Neural progenitor cell (in vitro differentiated cells): ENCODE measurements at regions not wholly inside any gene's neighbourhood (a gene's known extent, or its start where the extent isn't known, plus 50 kb on each side); places are given as distances from the start of the nearest gene placed in this dataset.

Experiments used
- DNase-seq: peaks from one replicate; pipeline ENCODE4 v3.0.0-alpha.2; 2016; ENCODE audit warnings: low spot score
- H2AFZ ChIP-seq: fragments of 200-600 bp; sonication (generic); replicated peaks from 2 replicates; pipeline ENCODE4 v1.6.1; 2016; ENCODE audit warnings: antibody characterized with exemption
- H3F3A ChIP-seq: fragments of 200-600 bp; sonication (generic); 2 replicates; pipeline ENCODE4 v1.6.1; 2016; ENCODE audit warnings: antibody characterized with exemption, low read depth
- H3K27ac ChIP-seq: fragments of 200-600 bp; sonication (generic); 2 replicates; pipeline ENCODE4 v1.5.1; 2016; ENCODE audit warnings: mild to moderate bottlenecking
- H3K27me3 ChIP-seq: fragments of 200-600 bp; sonication (generic); 2 replicates; pipeline ENCODE4 v1.6.1; 2016; ENCODE audit warnings: mild to moderate bottlenecking, moderate library complexity
- H3K36me3 ChIP-seq: fragments of 200-600 bp; sonication (generic); 2 replicates; pipeline ENCODE4 v1.5.1; 2016
- H3K4me1 ChIP-seq: fragments of 200-600 bp; sonication (generic); 2 replicates; pipeline ENCODE4 v1.6.1; 2016; ENCODE audit warnings: mixed run types
- H3K4me2 ChIP-seq: fragments of 200-600 bp; sonication (generic); 2 replicates; pipeline ENCODE4 v1.6.1; 2016
- H3K4me3 ChIP-seq: fragments of 200-600 bp; sonication (generic); 2 replicates; pipeline ENCODE4 v1.5.1; 2016
- H3K79me2 ChIP-seq: fragments of 200-600 bp; sonication (generic); 2 replicates; pipeline ENCODE4 v1.6.1; 2016; ENCODE audit warnings: low read depth
- H3K9ac ChIP-seq: fragments of 200-600 bp; sonication (generic); 2 replicates; pipeline ENCODE4 v1.6.1; 2016
- H3K9me3 ChIP-seq: fragments of 200-600 bp; sonication (generic); 2 replicates; pipeline ENCODE4 v1.5.1; 2016; ENCODE audit warnings: low read depth
- H4K20me1 ChIP-seq: fragments of 200-600 bp; sonication (generic); 2 replicates; pipeline ENCODE4 v1.6.1; 2016; ENCODE audit warnings: low read depth
- H3K27ac Mint-ChIP-seq: 3 replicates; pipeline ENCODE4 v1.8.0; 2021; ENCODE audit warnings: mixed read lengths
- H3K27me3 Mint-ChIP-seq: 2 replicates; pipeline ENCODE4 v1.8.0; 2022; ENCODE audit warnings: low read depth, mild to moderate bottlenecking, inconsistent platforms, moderate library complexity, mixed read lengths; ENCODE audit not compliant: insufficient read depth
- H3K36me3 Mint-ChIP-seq: 3 replicates; pipeline ENCODE4 v1.8.0; 2021; ENCODE audit warnings: mixed read lengths
- H3K4me1 Mint-ChIP-seq: 3 replicates; pipeline ENCODE4 v1.8.0; 2021; ENCODE audit warnings: mixed read lengths
- H3K4me3 Mint-ChIP-seq: 3 replicates; pipeline ENCODE4 v1.8.0; 2021; ENCODE audit warnings: mild to moderate bottlenecking, moderate library complexity, mixed read lengths
- H3K9me3 Mint-ChIP-seq: 3 replicates; pipeline ENCODE4 v1.8.0; 2020; ENCODE audit warnings: mixed read lengths
- EZH2 ChIP-seq: fragments of 200-600 bp; sonication (generic); IDR thresholded peaks from 2 replicates; pipeline ENCODE4 v1.6.1; 2017; ENCODE audit warnings: antibody characterized with exemption, mild to moderate bottlenecking, moderate library complexity
- EZH2phosphoT487 ChIP-seq: fragments of 200-600 bp; sonication (generic); IDR thresholded peaks from 2 replicates; pipeline ENCODE4 v1.6.1; 2017; ENCODE audit warnings: antibody characterized with exemption
- TF ChIP-seq, protein P1 (sequence below): fragments of 200-600 bp; sonication (generic); IDR thresholded peaks from 2 replicates; pipeline ENCODE4 v1.5.1; 2017; ENCODE audit warnings: antibody characterized with exemption, mild to moderate bottlenecking

- H3K36me3 ChIP-seq = no peaks in the 10 kb centered on the region
- Mint-ChIP-seq H3K4me1 (peaks cover 31% of the 10 kb centered on the region), H3K27ac (no peak overlapping the region), H3K36me3 (peaks cover 2% of the 10 kb centered on the region), H3K4me3 (no peak overlapping the region), H3K9me3 (peaks cover 3% of the 10 kb centered on the region), H3K27me3 (peaks cover 19% of the 10 kb centered on the region)
- no peak overlapping the region for H3K27ac ChIP-seq
- H2AFZ ChIP-seq = no peak overlapping the region
- no peaks in the 10 kb centered on the region for H4K20me1 ChIP-seq
- H3K27me3 ChIP-seq = no peaks in the 10 kb centered on the region
- no peaks in the 10 kb centered on the region for H3K9me3 ChIP-seq
- no peaks in the 10 kb centered on the region for H3K4me1 ChIP-seq
- TF ChIP-seq EZH2phosphoT487 = no peak
- TF ChIP-seq, protein P1, sequence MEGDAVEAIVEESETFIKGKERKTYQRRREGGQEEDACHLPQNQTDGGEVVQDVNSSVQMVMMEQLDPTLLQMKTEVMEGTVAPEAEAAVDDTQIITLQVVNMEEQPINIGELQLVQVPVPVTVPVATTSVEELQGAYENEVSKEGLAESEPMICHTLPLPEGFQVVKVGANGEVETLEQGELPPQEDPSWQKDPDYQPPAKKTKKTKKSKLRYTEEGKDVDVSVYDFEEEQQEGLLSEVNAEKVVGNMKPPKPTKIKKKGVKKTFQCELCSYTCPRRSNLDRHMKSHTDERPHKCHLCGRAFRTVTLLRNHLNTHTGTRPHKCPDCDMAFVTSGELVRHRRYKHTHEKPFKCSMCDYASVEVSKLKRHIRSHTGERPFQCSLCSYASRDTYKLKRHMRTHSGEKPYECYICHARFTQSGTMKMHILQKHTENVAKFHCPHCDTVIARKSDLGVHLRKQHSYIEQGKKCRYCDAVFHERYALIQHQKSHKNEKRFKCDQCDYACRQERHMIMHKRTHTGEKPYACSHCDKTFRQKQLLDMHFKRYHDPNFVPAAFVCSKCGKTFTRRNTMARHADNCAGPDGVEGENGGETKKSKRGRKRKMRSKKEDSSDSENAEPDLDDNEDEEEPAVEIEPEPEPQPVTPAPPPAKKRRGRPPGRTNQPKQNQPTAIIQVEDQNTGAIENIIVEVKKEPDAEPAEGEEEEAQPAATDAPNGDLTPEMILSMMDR = no peak
- TF ChIP-seq EZH2 = no peak
- no peak overlapping the region for H3K4me3 ChIP-seq
- H3K4me2 ChIP-seq = no peak overlapping the region
- no peak for DNase-seq
- no peaks in the 10 kb centered on the region for H3F3A ChIP-seq
- no peaks in the 10 kb centered on the region for H3K79me2 ChIP-seq
- H3K9ac ChIP-seq = no peak overlapping the region
Measured at GRCh38 chr2:235194836-235195235, 243.0 kb downstream of the SH3BP4 start.

DNA sequence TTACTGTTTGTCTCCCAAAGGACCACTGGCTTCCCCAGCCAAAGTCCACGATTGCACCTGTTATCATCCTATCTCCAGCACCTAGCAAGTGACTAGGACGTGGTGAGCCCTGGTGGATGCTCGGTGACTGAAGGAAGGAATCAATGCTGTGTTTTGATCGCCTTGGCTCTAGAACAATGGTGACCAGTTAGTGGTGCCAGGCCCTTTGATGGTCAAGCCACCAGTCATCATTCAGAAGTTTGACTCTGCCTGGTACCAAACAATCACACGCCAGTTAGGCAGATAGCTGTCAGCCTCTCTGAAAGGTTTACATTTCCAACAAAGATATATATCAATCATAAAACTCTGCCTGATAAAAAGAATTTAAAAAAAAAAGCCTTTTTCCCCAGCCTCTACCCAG is 244.1 kb downstream of the SH3BP4 start:
- no peak overlapping the region for H2AFZ ChIP-seq
- no peak overlapping the region for H3K27ac Mint-ChIP-seq
- DNase-seq = no peak
- H3K27me3 Mint-ChIP-seq = peaks cover 17% of the 10 kb centered on the region
- H3K36me3 Mint-ChIP-seq = peaks cover 2% of the 10 kb centered on the region
- H3K4me1 Mint-ChIP-seq = peaks cover 34% of the 10 kb centered on the region
- H3K27ac ChIP-seq = no peak overlapping the region
- H4K20me1 ChIP-seq = no peaks in the 10 kb centered on the region
- no peaks in the 10 kb centered on the region for H3F3A ChIP-seq
- H3K9me3 ChIP-seq = no peaks in the 10 kb centered on the region
- no peak for TF ChIP-seq EZH2
- TF ChIP-seq, protein P1 = no peak
- no peak for TF ChIP-seq EZH2phosphoT487
- no peaks in the 10 kb centered on the region for H3K36me3 ChIP-seq
- H3K4me3 ChIP-seq = no peak overlapping the region
- H3K9ac ChIP-seq = no peak overlapping the region
- peaks cover 3% of the 10 kb centered on the region for H3K9me3 Mint-ChIP-seq
- H3K4me3 Mint-ChIP-seq = no peak overlapping the region
- H3K4me1 ChIP-seq = no peaks in the 10 kb centered on the region
- no peaks in the 10 kb centered on the region for H3K27me3 ChIP-seq
- no peak overlapping the region for H3K4me2 ChIP-seq
- no peaks in the 10 kb centered on the region for H3K79me2 ChIP-seq

GRCh38 chr2:235199128-235199527 is 247.3 kb downstream of the SH3BP4 start:
- Mint-ChIP-seq H3K9me3 (no peaks in the 10 kb centered on the region), H3K36me3 (no peaks in the 10 kb centered on the region), H3K27ac (no peak overlapping the region), H3K4me1 (peaks cover 22% of the 10 kb centered on the region), H3K4me3 (no peak overlapping the region), H3K27me3 (peaks cover 10% of the 10 kb centered on the region)
- H3K4me1 ChIP-seq = no peaks in the 10 kb centered on the region
- H3K27ac ChIP-seq = no peak overlapping the region
- H3F3A ChIP-seq = no peaks in the 10 kb centered on the region
- no peak overlapping the region for H3K4me3 ChIP-seq
- no peaks in the 10 kb centered on the region for H4K20me1 ChIP-seq
- TF ChIP-seq EZH2 = no peak
- no peak for TF ChIP-seq EZH2phosphoT487
- TF ChIP-seq, protein P1 = no peak
- no peaks in the 10 kb centered on the region for H3K27me3 ChIP-seq
- H2AFZ ChIP-seq = no peak overlapping the region
- H3K36me3 ChIP-seq = no peaks in the 10 kb centered on the region
- H3K9me3 ChIP-seq = no peaks in the 10 kb centered on the region
- DNase-seq = no peak
- no peak overlapping the region for H3K4me2 ChIP-seq
- H3K79me2 ChIP-seq = no peaks in the 10 kb centered on the region
- no peak overlapping the region for H3K9ac ChIP-seq

GRCh38 chr2:235200216-235200615 is 248.4 kb downstream of the SH3BP4 start:
- Histone ChIP-seq H3F3A (no peaks in the 10 kb centered on the region), H2AFZ (no peak overlapping the region), H3K79me2 (no peaks in the 10 kb centered on the region), H3K4me2 (no peak overlapping the region), H3K27ac (no peak overlapping the region), H3K4me3 (no peak overlapping the region), H3K4me1 (no peaks in the 10 kb centered on the region), H3K36me3 (no peaks in the 10 kb centered on the region), H4K20me1 (no peaks in the 10 kb centered on the region), H3K9me3 (no peaks in the 10 kb centered on the region), H3K9ac (no peak overlapping the region), H3K27me3 (peaks cover 3% of the 10 kb centered on the region)
- Mint-ChIP-seq H3K27me3 (peaks cover 5% of the 10 kb centered on the region), H3K36me3 (no peaks in the 10 kb centered on the region), H3K4me1 (peaks cover 22% of the 10 kb centered on the region), H3K4me3 (no peak overlapping the region), H3K27ac (peak overlapping the region; percentile 85), H3K9me3 (no peaks in the 10 kb centered on the region)
- no peak for DNase-seq
- TF ChIP-seq, protein P1 = no peak
- no peak for TF ChIP-seq EZH2
- TF ChIP-seq EZH2phosphoT487 = no peak
